Endodermal cell (in vitro differentiated cells): ENCODE measurements at regions not wholly inside any gene's neighbourhood (a gene's known extent, or its start where the extent isn't known, plus 50 kb on each side); places are given as distances from the start of the nearest gene placed in this dataset.

Experiments used
- DNase-seq: peaks from one replicate; pipeline ENCODE4 v3.0.0-alpha.2; 2017
- H3K27ac ChIP-seq: 2 replicates; pipeline ENCODE4 v1.5.1; 2013; ENCODE audit warnings: mild to moderate bottlenecking, low read depth, low read length, moderate library complexity
- H3K27me3 ChIP-seq: 2 replicates; pipeline ENCODE4 v1.6.1; 2013; ENCODE audit warnings: mild to moderate bottlenecking, low read length, moderate library complexity; ENCODE audit not compliant: insufficient read depth, control insufficient read depth, poor library complexity, severe bottlenecking
- H3K36me3 ChIP-seq: 2 replicates; pipeline ENCODE4 v1.7.0; 2013; ENCODE audit warnings: mild to moderate bottlenecking, low read length, moderate library complexity; ENCODE audit not compliant: control insufficient read depth, insufficient read depth
- H3K4me1 ChIP-seq: one replicate; pipeline ENCODE4 v1.7.0; 2013; ENCODE audit warnings: low read length; ENCODE audit not compliant: control insufficient read depth, insufficient read depth
- H3K4me3 ChIP-seq: 2 replicates; pipeline ENCODE4 v1.5.1; 2013; ENCODE audit warnings: mild to moderate bottlenecking, low read length, moderate library complexity
- H3K9ac ChIP-seq: 2 replicates; pipeline ENCODE4 v1.6.1; 2013; ENCODE audit warnings: mild to moderate bottlenecking, low read length, moderate library complexity; ENCODE audit not compliant: poor library complexity, severe bottlenecking; ENCODE audit errors: extremely low read depth
- H3K9me3 ChIP-seq: 2 replicates; pipeline ENCODE4 v1.6.1; 2013; ENCODE audit warnings: mild to moderate bottlenecking, low read length, moderate library complexity; ENCODE audit not compliant: control insufficient read depth
- H3K27ac Mint-ChIP-seq: 2 replicates; pipeline ENCODE4 v1.8.0; 2020; ENCODE audit warnings: mixed read lengths
- H3K27me3 Mint-ChIP-seq: 2 replicates; pipeline ENCODE4 v1.8.0; 2021; ENCODE audit warnings: mild to moderate bottlenecking, mixed read lengths; ENCODE audit not compliant: insufficient read depth
- H3K36me3 Mint-ChIP-seq: 2 replicates; pipeline ENCODE4 v1.8.0; 2020; ENCODE audit warnings: low read depth, mixed read lengths
- H3K4me1 Mint-ChIP-seq: 2 replicates; pipeline ENCODE4 v1.8.0; 2020; ENCODE audit warnings: mixed read lengths
- H3K4me3 Mint-ChIP-seq: 2 replicates; pipeline ENCODE4 v1.8.0; 2020; ENCODE audit warnings: mild to moderate bottlenecking, moderate library complexity, mixed read lengths
- H3K9me3 Mint-ChIP-seq: 2 replicates; pipeline ENCODE4 v1.8.0; 2020; ENCODE audit warnings: mild to moderate bottlenecking, mixed read lengths
- CTCF ChIP-seq: fragments of 200-600 bp; sonication (generic); conservative IDR thresholded peaks from 2 replicates; pipeline ENCODE4 v1.5.0; 2021; ENCODE audit warnings: antibody characterized with exemption, mild to moderate bottlenecking
- WGBS, 2 experiments: methylation state at CpG; one replicate each; pipeline versions ENCODE4 v1.1.5 to v1.1.7; 2013; ENCODE audit warnings: missing lambda C conversion rate in 2 of 2, mixed read lengths in 1 of 2; ENCODE audit not compliant: insufficient coverage in 1 of 2, insufficient read length in 1 of 2; 5-methylcytosine and 5-hydroxymethylcytosine counted together

GRCh38 chr10:108568824-108569223 lies 1354.5 kb downstream of the XPNPEP1 start:
- no peak overlapping the region for H3K4me3 Mint-ChIP-seq
- H3K9me3 ChIP-seq, result peaks cover 5% of the 10 kb centered on the region
- H3K4me1 ChIP-seq, result no peaks in the 10 kb centered on the region
- H3K9me3 Mint-ChIP-seq, result no peaks in the 10 kb centered on the region
- 96% methylated on average over 2 of the region's 2 CpGs; no CpG with 5 or more reads in 1 of the 2 experiments for WGBS, 2 experiments
- no peaks in the 10 kb centered on the region for H3K27me3 ChIP-seq
- H3K9ac ChIP-seq, result no peak overlapping the region
- no peak for TF ChIP-seq CTCF
- H3K27ac ChIP-seq, result no peak overlapping the region
- H3K36me3 Mint-ChIP-seq, result no peaks in the 10 kb centered on the region
- no peak for DNase-seq
- H3K4me1 Mint-ChIP-seq, result peaks cover 16% of the 10 kb centered on the region
- H3K27me3 Mint-ChIP-seq, result no peaks in the 10 kb centered on the region
- H3K4me3 ChIP-seq, result no peak overlapping the region
- no peak overlapping the region for H3K27ac Mint-ChIP-seq
- H3K36me3 ChIP-seq, result no peaks in the 10 kb centered on the region

GRCh38 chr10:108567899-108568752 lies 1355.2 kb downstream of the XPNPEP1 start:
- no peak overlapping the region for H3K27ac ChIP-seq
- no peaks in the 10 kb centered on the region for H3K36me3 ChIP-seq
- H3K27me3 ChIP-seq, result no peaks in the 10 kb centered on the region
- H3K4me3 ChIP-seq, result no peak overlapping the region
- no peak for TF ChIP-seq CTCF
- no peak for DNase-seq
- peaks cover 5% of the 10 kb centered on the region for H3K9me3 ChIP-seq
- H3K4me1 Mint-ChIP-seq, result peaks cover 16% of the 10 kb centered on the region
- H3K36me3 Mint-ChIP-seq, result no peaks in the 10 kb centered on the region
- no peak overlapping the region for H3K4me3 Mint-ChIP-seq
- H3K9ac ChIP-seq, result no peak overlapping the region
- H3K27me3 Mint-ChIP-seq, result no peaks in the 10 kb centered on the region
- H3K4me1 ChIP-seq, result no peaks in the 10 kb centered on the region
- no peak overlapping the region for H3K27ac Mint-ChIP-seq
- no peaks in the 10 kb centered on the region for H3K9me3 Mint-ChIP-seq
- WGBS, 2 experiments, result 73 to 74% methylated on average over 3 to 5 of the region's 5 CpGs

GRCh38 chr10:108566316-108567107 lies 1356.8 kb downstream of the XPNPEP1 start:
- H3K4me3 ChIP-seq, result no peak overlapping the region
- H3K27ac ChIP-seq, result no peak overlapping the region
- no peaks in the 10 kb centered on the region for H3K36me3 ChIP-seq
- no peak overlapping the region for H3K4me3 Mint-ChIP-seq
- H3K9ac ChIP-seq, result no peak overlapping the region
- no peak overlapping the region for H3K27ac Mint-ChIP-seq
- DNase-seq, result peak; percentile 43
- no peaks in the 10 kb centered on the region for H3K36me3 Mint-ChIP-seq
- WGBS, 2 experiments, result 92 to 97% methylated on average over 22 to 33 of the region's 33 CpGs
- no peaks in the 10 kb centered on the region for H3K9me3 Mint-ChIP-seq
- TF ChIP-seq CTCF, result no peak
- H3K9me3 ChIP-seq, result peaks cover 10% of the 10 kb centered on the region
- no peaks in the 10 kb centered on the region for H3K4me1 ChIP-seq
- H3K4me1 Mint-ChIP-seq, result peaks cover 10% of the 10 kb centered on the region
- no peaks in the 10 kb centered on the region for H3K27me3 ChIP-seq
- no peaks in the 10 kb centered on the region for H3K27me3 Mint-ChIP-seq
